Loucy (cell line): ENCODE measurements at regions not wholly inside any gene's neighbourhood (a gene's known extent, or its start where the extent isn't known, plus 50 kb on each side); places are given as distances from the start of the nearest gene placed in this dataset.

Source experiments
- H2AFZ ChIP-seq: fragments of 200-600 bp; sonication (generic); 2 replicates; pipeline ENCODE4 v1.6.0; 2016; ENCODE audit warnings: antibody characterized with exemption, mild to moderate bottlenecking, low read length, moderate library complexity
- H3F3A ChIP-seq: fragments of 200-600 bp; 2 replicates; pipeline ENCODE4 v1.6.0; 2016; ENCODE audit warnings: antibody characterized with exemption, low read depth, mild to moderate bottlenecking
- H3K27me3 ChIP-seq: fragments of 200-600 bp; sonication (generic); 2 replicates; pipeline ENCODE4 v1.6.1; 2014; ENCODE audit warnings: low read length, mild to moderate bottlenecking; ENCODE audit not compliant: insufficient read depth, poor library complexity, severe bottlenecking
- H3K36me3 ChIP-seq: fragments of 200-600 bp; sonication (generic); 2 replicates; pipeline ENCODE4 v1.6.1; 2016; ENCODE audit warnings: low read length; ENCODE audit not compliant: insufficient read depth
- H3K4me1 ChIP-seq: fragments of 200-600 bp; sonication (generic); 2 replicates; pipeline ENCODE4 v1.5.1; 2014; ENCODE audit warnings: low read length, mild to moderate bottlenecking; ENCODE audit not compliant: insufficient read depth, poor library complexity, severe bottlenecking
- H3K4me2 ChIP-seq: fragments of 200-600 bp; sonication (generic); 2 replicates; pipeline ENCODE4 v1.6.0; 2014; ENCODE audit warnings: antibody characterized with exemption, low read length, low read depth, mild to moderate bottlenecking; ENCODE audit not compliant: poor library complexity, severe bottlenecking
- H3K4me3 ChIP-seq: fragments of 200-600 bp; sonication (generic); 2 replicates; pipeline ENCODE4 v1.5.1; 2014; ENCODE audit warnings: low read length, mild to moderate bottlenecking, mixed read lengths; ENCODE audit not compliant: poor library complexity, severe bottlenecking
- H3K79me2 ChIP-seq: fragments of 200-600 bp; sonication (generic); 2 replicates; pipeline ENCODE4 v1.6.1; 2014; ENCODE audit warnings: low read length; ENCODE audit not compliant: insufficient read depth
- H3K9ac ChIP-seq: fragments of 200-600 bp; sonication (generic); 2 replicates; pipeline ENCODE4 v1.6.0; 2014; ENCODE audit warnings: mild to moderate bottlenecking, low read depth, low read length, moderate library complexity; ENCODE audit not compliant: poor library complexity, severe bottlenecking
- H3K9me2 ChIP-seq: fragments of 200-600 bp; sonication (generic); replicated peaks from 2 replicates; pipeline ENCODE4 v1.6.1; 2016; ENCODE audit warnings: low read depth, low read length, mixed read lengths
- H3K9me3 ChIP-seq: fragments of 200-600 bp; sonication (generic); 2 replicates; pipeline ENCODE4 v1.6.1; 2014; ENCODE audit warnings: mild to moderate bottlenecking, antibody characterized with exemption, low read length, low read depth; ENCODE audit not compliant: insufficient read depth
- H4K20me1 ChIP-seq: fragments of 200-600 bp; sonication (generic); 2 replicates; pipeline ENCODE4 v1.6.0; 2014; ENCODE audit warnings: antibody characterized with exemption, low read length, mild to moderate bottlenecking; ENCODE audit not compliant: insufficient read depth, poor library complexity, severe bottlenecking
- EZH2phosphoT487 ChIP-seq: fragments of 200-600 bp; IDR thresholded peaks from 2 replicates; pipeline ENCODE4 v1.6.1; 2018; ENCODE audit warnings: antibody characterized with exemption, mild to moderate bottlenecking, moderate library complexity, borderline replicate concordance
- TF ChIP-seq, protein P1 (sequence below): fragments of 200-600 bp; sonication (generic); conservative IDR thresholded peaks from 2 replicates; pipeline ENCODE4 v1.5.1; 2014; ENCODE audit warnings: mild to moderate bottlenecking, antibody characterized with exemption, low read length

GRCh38 chr1:213678753-213679152 is 309.0 kb upstream of the PROX1 start:
- H4K20me1 ChIP-seq = no peaks in the 10 kb centered on the region
- H3K4me3 ChIP-seq = no peak overlapping the region
- H3K27me3 ChIP-seq = no peaks in the 10 kb centered on the region
- no peak overlapping the region for H3K9ac ChIP-seq
- H3K36me3 ChIP-seq = no peaks in the 10 kb centered on the region
- H2AFZ ChIP-seq = no peak overlapping the region
- H3K79me2 ChIP-seq = no peaks in the 10 kb centered on the region
- TF ChIP-seq, protein P1, sequence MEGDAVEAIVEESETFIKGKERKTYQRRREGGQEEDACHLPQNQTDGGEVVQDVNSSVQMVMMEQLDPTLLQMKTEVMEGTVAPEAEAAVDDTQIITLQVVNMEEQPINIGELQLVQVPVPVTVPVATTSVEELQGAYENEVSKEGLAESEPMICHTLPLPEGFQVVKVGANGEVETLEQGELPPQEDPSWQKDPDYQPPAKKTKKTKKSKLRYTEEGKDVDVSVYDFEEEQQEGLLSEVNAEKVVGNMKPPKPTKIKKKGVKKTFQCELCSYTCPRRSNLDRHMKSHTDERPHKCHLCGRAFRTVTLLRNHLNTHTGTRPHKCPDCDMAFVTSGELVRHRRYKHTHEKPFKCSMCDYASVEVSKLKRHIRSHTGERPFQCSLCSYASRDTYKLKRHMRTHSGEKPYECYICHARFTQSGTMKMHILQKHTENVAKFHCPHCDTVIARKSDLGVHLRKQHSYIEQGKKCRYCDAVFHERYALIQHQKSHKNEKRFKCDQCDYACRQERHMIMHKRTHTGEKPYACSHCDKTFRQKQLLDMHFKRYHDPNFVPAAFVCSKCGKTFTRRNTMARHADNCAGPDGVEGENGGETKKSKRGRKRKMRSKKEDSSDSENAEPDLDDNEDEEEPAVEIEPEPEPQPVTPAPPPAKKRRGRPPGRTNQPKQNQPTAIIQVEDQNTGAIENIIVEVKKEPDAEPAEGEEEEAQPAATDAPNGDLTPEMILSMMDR = no peak
- TF ChIP-seq EZH2phosphoT487 = no peak
- no peaks in the 10 kb centered on the region for H3F3A ChIP-seq
- H3K9me2 ChIP-seq = no peaks in the 10 kb centered on the region
- no peaks in the 10 kb centered on the region for H3K4me1 ChIP-seq
- H3K4me2 ChIP-seq = no peak overlapping the region
- H3K9me3 ChIP-seq = no peaks in the 10 kb centered on the region

DNA sequence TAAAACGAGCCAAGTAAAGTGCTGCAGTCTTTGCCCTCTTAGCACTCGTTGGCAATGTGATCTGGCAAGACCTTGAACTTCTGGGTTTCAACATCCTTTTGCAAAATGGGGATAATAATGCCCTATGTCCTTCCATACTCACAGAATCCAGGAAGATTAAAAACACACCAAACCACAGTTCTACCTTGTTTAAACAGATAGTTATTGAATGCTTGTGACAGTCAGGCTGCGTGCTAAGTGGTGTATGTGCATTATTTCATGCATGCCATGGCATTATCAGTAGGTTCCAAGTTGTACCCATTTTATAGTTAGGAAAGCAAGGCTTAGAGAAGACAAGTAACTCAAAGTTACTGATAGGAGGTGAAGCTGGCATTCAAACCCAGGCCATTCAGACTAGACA is 308.6 kb upstream of the PROX1 start:
- Histone ChIP-seq H3K27me3 (no peaks in the 10 kb centered on the region), H3K4me2 (no peak overlapping the region), H3K9me2 (no peaks in the 10 kb centered on the region), H2AFZ (no peak overlapping the region), H4K20me1 (no peaks in the 10 kb centered on the region), H3K9me3 (no peaks in the 10 kb centered on the region), H3F3A (no peaks in the 10 kb centered on the region), H3K4me1 (no peaks in the 10 kb centered on the region), H3K9ac (no peak overlapping the region), H3K79me2 (no peaks in the 10 kb centered on the region), H3K36me3 (no peaks in the 10 kb centered on the region), H3K4me3 (no peak overlapping the region)
- TF ChIP-seq, protein P1 = no peak
- no peak for TF ChIP-seq EZH2phosphoT487

DNA sequence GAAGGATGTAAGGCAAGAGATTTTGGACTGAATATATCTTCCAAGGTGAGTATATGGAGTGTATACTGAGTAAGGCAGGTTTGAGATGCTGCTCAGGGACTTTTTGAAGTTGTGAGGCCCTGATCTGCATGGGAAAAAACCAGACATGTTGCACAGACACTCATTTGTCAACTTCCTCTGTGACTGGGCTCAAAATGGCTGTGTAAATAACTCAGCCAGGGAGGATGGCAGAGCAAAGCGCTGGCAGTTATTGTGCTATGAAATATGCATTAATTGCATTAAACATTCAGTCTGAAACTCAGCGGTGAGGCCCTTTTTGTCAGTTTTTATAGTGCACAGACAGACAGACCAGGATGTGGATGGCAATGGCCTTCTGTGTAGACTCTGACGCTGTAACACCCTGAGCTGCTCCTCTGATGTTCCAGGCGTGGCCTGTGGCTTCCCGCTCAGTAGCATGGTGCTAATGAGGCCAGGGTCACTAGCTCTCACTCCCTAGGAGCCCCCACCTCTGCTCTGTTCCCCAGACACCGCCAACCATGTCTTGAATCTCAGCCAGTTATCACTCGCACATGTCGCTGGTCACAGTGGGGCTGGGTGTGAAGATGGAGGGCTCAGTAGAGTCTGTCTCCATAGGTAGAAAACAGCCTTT is 307.0 kb upstream of the PROX1 start:
- TF ChIP-seq EZH2phosphoT487 = no peak
- TF ChIP-seq, protein P1 = no peak
- Histone ChIP-seq H3K4me1 (no peaks in the 10 kb centered on the region), H2AFZ (no peak overlapping the region), H3K27me3 (no peaks in the 10 kb centered on the region), H4K20me1 (no peaks in the 10 kb centered on the region), H3K9ac (no peak overlapping the region), H3F3A (no peaks in the 10 kb centered on the region), H3K9me2 (no peaks in the 10 kb centered on the region), H3K79me2 (no peaks in the 10 kb centered on the region), H3K36me3 (no peaks in the 10 kb centered on the region), H3K4me3 (no peak overlapping the region), H3K4me2 (no peak overlapping the region), H3K9me3 (no peaks in the 10 kb centered on the region)
